ENCODE measurements at regions not wholly inside any gene's neighbourhood (a gene's known extent, or its start where the extent isn't known, plus 50 kb on each side); places are given as distances from the start of the nearest gene placed in this dataset.
"Not testable (repeated sequence)": the region's sequence is repeated elsewhere in the genome, so short reads cannot be mapped to it uniquely, and the experiment has no call there.

DNA sequence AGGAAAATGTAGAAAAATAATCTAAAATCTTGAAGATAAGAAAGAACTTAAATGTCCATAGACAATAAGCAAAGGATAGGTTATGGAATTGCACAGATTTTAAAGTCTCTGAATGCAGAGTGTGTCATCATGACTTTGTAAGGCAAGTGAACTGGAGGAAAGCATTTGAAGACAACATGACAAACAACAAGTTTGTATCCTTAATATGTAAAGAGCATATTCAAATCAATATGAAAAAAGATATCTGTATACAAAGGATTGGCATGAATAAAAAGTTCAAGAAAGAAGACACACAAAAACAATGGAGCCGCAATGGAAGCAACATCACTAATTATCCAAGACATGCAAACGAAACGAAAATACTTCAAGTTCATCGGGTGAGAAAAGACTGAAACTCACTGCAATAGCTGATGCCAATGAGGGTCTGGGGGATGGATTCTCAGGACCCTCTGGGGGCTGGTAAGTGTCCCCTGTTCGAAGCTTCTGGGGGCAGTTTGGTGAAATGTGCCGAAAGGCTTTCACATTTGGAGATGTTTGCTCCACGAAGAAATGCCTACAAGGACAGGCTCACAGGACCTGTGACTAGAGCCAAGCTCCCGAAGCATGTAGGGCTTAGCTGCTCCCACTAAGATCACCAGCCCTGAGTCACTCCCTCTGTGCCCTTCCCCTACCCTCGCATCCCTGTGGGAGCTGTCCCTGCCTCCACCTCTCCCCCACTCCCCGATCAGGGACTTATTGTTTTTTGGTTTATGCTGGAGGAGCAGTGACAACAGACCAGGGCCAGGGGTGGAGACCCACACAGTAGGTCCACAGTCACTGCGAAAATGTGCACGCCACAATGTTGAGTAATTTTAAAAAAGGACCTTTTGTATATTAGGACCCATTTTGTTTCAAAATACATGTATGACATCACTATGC, 345.7 kb upstream of the SFSWAP start:
- DNase-seq: no peak

DNA sequence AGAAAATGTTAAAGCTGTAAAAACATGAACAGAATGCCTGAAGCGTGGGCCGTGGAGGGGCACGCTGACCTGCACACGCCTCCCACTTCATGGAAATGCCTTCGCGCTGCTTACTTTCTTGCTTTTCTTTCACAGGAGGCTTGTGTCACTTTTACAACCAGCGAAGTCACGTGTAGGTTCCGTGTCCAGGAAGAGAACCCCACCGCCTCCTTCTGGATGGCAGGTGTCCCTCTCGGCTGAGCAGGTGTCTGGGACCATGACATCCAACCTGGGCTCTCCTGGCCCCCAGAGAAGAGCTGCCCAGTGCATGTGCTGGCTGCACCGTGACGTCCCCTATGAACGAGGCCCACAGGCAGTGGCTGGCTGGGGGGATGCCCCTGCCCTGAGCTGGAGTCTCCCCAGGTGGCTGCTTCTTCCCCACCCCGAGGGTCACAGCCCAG, 345.0 kb upstream of the SFSWAP start:
- no peak for DNase-seq

DNA sequence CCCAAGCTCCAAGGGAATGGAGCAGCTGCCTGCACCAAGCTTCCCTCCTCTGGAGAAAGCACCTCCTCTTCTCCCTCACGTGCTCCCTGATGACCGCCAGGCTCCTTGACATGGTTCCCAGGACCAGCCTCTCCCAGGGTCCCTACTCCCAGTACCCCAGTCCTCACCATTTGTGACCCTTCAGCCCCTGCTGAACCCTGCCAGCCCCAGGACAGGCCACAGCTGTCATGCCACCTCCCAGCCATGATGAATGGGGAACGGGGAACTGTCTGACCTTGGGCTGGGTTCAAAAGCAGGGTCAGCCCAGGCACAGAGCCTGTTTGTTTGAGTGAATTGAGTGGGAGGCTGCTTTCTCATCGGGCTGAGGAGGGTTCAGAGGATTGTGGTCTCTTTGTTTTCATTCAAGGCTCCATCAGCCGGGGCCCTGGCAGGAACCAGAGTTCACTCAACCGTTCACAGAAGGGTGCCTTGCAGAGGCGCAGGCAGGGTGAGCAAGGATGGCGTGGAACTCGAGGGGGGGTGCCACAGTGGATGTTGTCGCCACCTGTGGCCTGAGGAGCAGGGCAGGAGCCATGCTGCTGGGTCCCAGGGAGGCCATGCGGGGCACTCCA, 344.5 kb upstream of the SFSWAP start:
- no peak for DNase-seq

DNA sequence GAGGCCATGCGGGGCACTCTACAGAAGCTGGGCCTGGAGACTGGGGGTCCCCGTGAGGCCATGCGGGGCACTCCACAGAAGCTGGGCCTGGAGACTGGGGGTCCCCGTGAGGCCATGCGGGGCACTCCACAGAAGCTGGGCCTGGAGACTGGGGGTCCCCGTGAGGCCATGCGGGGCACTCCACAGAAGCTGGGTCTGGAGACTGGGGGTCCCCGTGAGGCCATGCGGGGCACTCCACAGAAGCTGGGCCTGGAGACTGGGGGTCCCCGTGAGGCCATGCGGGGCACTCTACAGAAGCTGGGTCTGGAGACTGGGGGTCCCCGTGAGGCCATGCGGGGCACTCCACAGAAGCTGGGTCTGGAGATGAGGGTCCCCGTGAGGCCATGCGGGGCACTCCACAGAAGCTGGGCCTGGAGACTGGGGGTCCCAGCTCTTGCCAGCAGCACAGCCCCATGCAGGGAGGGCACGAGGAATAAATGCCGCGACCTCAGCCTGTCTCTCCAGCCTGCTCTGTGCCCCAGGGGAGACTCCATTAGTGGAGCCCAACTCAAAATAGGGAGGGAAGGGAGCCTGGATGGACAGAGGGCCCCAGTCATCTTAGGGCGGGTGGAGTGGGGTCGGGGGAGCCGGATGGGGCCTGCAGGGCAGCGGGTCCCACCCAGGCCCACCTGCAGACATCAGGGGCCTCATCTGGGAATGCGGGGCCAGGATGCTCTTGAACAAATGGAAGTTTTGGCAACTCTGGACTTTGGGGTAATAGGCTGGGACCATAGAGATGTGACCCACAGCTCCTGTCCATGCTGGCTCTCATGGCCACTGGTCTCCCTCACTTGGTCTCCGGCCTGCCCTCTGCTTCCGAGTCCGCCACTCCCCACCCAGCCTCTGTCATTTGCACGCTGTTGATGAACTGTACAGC, 343.6 kb upstream of the SFSWAP start:
- DNase-seq: not testable (repeated sequence)

DNA sequence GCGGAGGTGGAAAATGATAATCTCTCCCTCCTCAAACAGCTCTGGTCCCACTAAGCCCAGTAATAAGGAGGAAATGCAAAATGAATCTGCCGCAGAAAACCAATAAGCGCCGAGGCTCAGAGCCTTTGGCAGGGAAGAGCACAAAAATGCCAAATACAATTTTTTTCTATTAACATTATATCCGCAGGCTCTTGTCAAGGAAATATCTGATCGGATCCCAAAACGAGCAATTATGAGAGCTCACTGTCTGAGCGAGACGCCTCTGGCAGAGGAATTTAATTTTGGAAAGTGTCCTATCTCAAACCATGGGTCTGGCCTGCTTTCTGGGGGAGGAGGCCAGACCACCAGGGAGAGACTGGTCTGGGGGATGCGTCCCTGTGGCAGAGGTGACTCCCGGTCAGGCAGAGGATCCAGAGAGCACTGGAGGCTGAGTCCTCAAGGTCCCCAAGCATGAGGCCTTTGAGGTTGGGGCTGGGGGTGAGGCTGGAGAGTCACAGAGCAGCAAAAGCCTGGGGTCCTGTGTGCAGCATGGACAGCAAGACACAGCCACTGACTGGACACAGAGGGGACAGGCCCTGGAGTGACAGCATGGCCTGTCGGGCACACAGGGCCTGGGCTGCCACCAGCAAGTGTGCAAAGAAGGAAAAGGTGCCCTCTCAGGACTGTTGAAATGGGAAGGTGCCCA, 342.8 kb upstream of the SFSWAP start:
- no peak for DNase-seq

- no peak for DNase-seq
These were observed 342.2 kb upstream of the SFSWAP start for GRCh38 chr12:131368668-131369071.

DNA sequence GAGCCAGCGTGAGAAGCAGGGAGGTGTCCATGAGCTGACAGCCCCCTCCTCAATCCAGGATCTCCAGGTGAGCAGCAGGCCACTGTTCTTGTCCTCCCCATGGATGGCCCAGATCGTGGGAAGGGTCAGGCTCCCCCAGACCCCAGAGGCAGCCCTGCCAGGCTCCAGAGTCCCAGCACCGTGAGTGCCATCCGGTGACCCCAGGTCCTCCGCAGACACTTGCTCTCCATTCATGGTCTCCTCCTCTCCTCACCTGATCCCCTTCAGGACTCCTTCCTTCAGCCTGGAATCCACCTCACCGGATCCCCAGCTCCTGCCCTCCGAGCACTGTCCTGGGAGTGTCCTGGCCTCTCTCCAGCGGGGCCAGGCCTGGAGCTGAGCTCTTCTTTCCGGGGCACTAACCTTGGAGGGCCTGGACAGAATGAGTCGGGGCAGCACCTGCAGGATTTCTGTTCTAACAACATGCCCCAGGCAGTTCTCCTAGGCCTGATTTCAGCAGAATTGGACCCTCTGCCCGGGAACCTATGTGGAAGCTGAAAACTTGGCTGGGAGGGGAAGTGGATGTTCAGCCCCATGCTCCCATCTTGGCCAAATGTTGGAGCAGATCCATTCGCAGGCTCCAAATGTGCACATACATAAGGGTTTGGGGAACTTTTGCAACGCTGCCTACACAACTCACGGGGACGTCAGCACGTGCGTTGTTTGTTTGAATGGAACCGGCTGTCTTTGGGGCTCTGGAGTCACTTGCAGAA, 341.6 kb upstream of the SFSWAP start:
- DNase-seq: no peak

GRCh38 chr12:131370321-131370720, 340.6 kb upstream of the SFSWAP start:
- no peak for DNase-seq

DNA sequence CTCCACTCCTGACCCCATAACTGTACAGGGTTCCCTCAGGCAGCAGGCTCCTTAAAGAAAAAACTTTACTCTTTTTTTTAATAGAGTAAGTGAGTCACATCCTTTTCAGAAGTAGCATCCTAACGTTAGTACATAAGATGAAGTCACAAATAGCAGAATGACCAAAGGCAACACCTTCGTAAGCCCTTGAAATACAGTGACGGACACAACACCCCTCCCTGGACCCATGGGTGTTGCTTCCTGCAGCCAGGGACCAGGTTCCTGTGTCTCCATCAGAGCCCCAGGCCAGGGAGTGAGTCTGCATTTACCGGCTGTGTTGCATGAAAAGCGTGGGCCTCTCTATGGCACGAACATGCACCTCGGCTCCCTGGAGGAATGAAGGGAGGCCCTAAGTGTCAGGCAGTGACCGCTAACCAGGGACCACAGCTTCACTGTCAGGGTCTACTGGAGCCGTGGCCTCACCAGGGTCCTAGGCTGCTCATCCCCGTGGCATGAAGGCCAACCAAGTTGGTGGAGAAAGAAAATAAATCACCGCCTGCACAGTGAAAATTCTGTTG, 340.0 kb upstream of the SFSWAP start:
- no peak for DNase-seq

DNA sequence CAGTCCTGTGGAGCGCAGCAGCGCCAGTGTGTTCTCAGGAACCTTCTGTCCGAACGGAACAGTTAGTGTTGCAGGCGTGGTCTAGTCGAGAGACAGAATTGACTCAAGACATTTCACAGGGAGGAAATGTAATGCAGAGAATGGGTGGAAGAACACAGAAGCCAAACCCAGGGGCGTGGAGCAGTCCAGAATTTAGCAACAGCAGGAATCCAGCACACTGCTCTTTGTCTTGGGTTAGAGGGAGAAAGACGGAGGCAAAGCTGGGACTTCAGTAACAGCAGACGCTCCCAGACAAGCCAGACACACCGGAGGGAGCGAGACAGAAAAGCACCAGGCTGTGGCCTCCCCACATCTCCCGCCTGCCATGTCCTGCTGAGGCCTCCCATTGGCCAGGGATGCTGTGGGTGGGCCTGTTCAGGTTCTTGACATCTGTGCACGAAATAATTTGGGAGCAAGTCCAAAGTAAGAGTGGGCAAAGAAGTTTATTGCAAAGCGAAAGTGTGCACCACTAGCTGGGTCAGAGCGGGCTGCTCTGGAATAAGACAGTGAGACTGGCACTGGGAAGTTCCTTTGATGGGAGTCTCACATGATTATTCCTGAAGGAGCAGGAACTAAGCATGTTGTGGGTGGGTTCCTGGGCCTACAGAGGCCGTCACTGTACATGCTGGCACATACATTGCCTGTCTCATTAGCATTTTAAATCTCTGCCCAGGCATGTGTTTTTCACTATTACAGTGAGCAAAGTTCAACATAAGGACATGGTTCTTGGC, 339.3 kb upstream of the SFSWAP start:
- no peak for DNase-seq

GRCh38 chr12:131372171-131372475, 338.8 kb upstream of the SFSWAP start:
- DNase-seq: no peak

DNA sequence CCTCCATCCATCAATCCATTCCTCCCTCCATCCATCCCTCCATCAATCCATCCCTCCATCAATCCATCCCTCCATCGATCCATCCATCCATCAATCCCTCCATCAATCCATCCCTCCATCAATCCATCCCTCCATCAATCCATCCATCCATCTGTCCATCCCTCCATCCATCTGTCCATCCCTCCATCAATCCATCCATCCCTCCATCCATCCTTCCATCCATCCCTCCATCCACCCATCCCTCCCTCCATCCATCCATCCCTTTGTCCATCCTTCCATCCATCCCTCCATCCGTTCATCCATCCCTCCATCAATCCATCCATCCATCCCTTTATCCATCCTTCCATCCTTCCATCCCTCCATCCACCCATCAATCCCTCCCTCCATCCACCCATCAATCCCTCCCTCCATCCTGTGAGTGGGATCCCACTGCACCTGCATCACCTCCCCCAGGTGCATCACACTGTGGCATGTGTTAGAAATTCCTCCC, 338.1 kb upstream of the SFSWAP start:
- no peak for DNase-seq

DNA sequence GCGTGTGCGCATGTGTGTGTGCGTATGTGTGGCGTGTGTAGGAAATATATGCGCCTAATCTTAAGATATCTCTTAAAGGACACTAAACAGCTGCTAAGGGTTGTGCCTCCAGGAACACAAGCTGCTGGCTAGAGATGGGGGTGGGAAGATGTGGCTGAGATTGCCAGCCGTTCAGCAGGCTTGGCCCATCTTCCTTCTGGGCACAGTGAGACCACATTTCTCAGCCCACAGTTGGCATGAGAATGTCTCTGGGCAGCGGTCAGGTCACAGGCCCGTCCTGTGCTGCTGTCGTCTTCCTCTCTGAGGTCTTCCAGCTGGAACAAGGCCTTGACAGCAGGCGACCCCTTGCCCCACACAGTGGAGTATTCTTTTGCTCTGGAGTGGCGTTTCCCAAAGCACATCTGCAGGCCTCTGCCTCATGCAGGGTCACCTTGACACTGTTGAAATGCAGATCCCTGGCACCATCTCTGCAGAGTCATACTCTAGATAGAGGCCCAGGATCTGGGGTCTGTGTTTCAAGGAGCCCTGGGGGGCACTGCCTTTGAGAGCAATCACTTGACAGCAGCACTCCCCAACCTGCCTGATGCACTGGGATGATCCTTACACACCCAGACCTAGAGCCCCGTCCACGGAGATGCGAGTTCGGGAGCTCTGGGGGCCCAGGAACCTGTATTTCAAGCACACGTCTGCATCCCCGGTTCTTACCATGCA, 335.5 kb upstream of the SFSWAP start:
- DNase-seq: no peak

- DNase-seq: no peak
These were observed 334.9 kb upstream of the SFSWAP start for GRCh38 chr12:131375972-131376345.

DNA sequence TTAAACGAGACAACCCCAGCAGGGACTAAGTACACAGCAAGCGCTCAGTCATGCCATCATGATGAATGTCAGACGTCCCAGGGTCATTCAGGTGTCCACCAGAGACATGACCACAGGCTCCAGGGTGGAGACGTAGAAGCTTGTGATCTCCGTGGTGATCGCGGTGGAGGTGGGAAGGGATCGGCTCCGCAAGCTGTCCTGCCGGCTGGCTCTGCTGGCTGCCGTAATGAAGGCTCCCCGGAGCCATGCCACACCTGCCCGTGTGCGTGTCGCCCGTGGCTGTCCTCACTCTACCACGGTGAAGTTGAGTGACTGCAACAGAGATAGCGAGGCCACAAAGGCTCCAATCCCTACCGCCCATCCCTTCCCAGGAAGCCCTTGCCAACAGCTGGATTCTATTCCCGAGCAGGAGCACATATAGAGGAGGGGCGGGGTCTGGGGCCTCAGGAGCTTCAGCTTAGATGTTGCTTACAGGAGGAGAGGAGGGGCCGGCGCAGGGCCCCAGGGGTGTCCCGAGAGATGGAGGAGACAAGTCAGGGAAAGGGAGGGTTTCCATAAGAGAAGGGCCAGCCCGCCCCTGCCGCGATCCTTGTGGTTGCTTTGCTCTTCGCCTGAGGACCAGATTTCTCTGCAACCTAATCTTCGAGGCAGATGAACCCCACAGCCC, 332.6 kb upstream of the SFSWAP start:
- no peak for DNase-seq

- DNase-seq: no peak
These were observed 331.8 kb upstream of the SFSWAP start for GRCh38 chr12:131378861-131379665.

GRCh38 chr12:131379738-131380137, 331.2 kb upstream of the SFSWAP start:
- DNase-seq: no peak

DNA sequence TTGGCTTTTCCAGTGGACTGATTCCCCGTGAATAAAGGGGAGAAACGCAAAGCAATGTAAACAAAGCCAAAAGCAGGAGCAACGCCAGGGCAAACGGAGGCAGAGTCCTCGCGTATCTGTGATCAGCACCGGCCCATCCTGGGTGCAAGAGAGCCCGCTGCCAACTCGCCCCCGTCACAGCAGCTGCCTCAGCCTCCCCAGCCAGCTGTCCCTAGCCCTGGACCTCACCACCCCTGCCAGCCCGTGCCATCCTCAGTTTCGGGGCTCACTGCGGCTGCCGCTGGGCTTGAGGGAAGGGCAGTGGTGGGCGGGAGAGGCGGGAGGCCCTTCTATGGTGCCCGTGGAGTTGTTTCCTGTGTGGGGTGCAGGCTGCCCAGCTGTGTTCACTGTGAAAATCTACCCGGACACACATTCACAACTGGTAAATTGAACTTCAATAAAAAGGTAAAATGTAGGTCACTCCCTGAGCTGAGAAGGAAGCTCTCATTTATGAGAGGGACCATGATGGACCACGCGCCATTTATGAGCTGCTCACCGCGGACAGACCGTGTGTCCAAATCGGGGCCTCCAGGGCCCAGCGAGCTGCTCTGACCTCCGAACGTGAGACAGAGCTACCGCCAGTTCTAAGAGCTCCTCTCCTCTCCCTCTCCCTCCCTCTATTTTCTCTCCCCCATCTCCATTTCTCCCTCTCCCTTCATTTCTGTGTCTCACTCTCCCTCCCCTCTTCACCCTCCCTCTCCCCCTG, 330.5 kb upstream of the SFSWAP start:
- DNase-seq: no peak
